GM12878 (cell line): ENCODE measurements at regions not wholly inside any gene's neighbourhood (a gene's known extent, or its start where the extent isn't known, plus 50 kb on each side); places are given as distances from the start of the nearest gene placed in this dataset.
A peak's percentile ranks its signal among the peaks of the same experiment; 100 is the strongest.

Source experiments
- ATAC-seq: fragments of 200-7000 bp; cut with Tn5 transposase; 3 replicates; pipeline ENCODE4 v1.9.1; 2020; ENCODE audit warnings: mild to moderate bottlenecking, moderate library complexity
- BruUV-seq: library from RNA; stranded (reverse); fragments of 400-500 nt; replicated peaks from 2 replicates; lab custom pipeline; 2021; lab: Mats Ljungman, UMichigan
- CTCF ChIA-PET: fragments of 300-600 bp; sonication (Branson Sonifier 250); formaldehyde crosslinking; extraction: SDS; loops from one replicate; lab custom pipeline; 2021; ENCODE audit warnings: inconsistent platforms; lab: Yijun Ruan, JAX
- POLR2A ChIA-PET: fragments of 350-600 bp; formaldehyde crosslinking; extraction: SDS; loops from one replicate; lab custom pipeline; 2021; ENCODE audit warnings: inconsistent platforms; lab: Charles Lee
- RAD21 ChIA-PET: fragments of 300-600 bp; sonication (Branson Sonifier 250); formaldehyde crosslinking; loops from one replicate; lab custom pipeline; 2023; ENCODE audit warnings: antibody characterized with exemption; ENCODE audit not compliant: unreplicated experiment; lab: Charles Lee
- SMC1A ChIA-PET: fragments of 300-600 bp; sonication (Branson Sonifier 250); formaldehyde crosslinking; loops from one replicate; lab custom pipeline; 2023; ENCODE audit not compliant: unreplicated experiment, uncharacterized antibody; lab: Charles Lee
- DNase-seq: peaks from one replicate; pipeline ENCODE4 v3.0.0-alpha.2; 2011; ENCODE audit warnings: low read depth, low spot score
- FAIRE-seq: peaks from 3 replicates; lab custom pipeline; 2011; peaks lifted over from hg19 to GRCh38; lab: Jason Lieb, UNC
- H2AFZ ChIP-seq: 2 replicates; pipeline ENCODE4 v1.6.0; 2011; ENCODE audit warnings: low read depth, low read length, control low read depth; ENCODE audit not compliant: control insufficient read depth
- H3K27ac ChIP-seq: 2 replicates; pipeline ENCODE4 v1.5.1; 2011; ENCODE audit warnings: control low read depth; ENCODE audit not compliant: control insufficient read depth, insufficient read depth
- H3K27me3 ChIP-seq, 2 experiments: replicated peaks in 1 of 2; 2 replicates each; pipeline versions ENCODE4 v1.6.0 to v1.6.1; 2011; ENCODE audit warnings: low read length in 1 of 2; ENCODE audit not compliant: control insufficient read depth in 2 of 2, insufficient read depth in 2 of 2
- H3K36me3 ChIP-seq, 2 experiments: 2 replicates each; pipeline ENCODE4 v1.5.1; 2011; ENCODE audit warnings: low read length in 1 of 2; ENCODE audit not compliant: control insufficient read depth in 2 of 2, insufficient read depth in 2 of 2
- H3K4me1 ChIP-seq: 2 replicates; pipeline ENCODE4 v1.6.1; 2011; ENCODE audit warnings: mild to moderate bottlenecking, low read length, moderate library complexity, mixed read lengths; ENCODE audit not compliant: control insufficient read depth, insufficient read depth
- H3K4me2 ChIP-seq: 2 replicates; pipeline ENCODE4 v1.6.0; 2011; ENCODE audit warnings: control low read depth; ENCODE audit not compliant: control insufficient read depth, insufficient read depth
- H3K4me3 ChIP-seq: fragments of 200-600 bp; sonication (generic); 2 replicates; pipeline ENCODE4 v1.5.1; 2016
- H3K79me2 ChIP-seq: 2 replicates; pipeline ENCODE4 v1.6.0; 2011; ENCODE audit warnings: low read length; ENCODE audit not compliant: control insufficient read depth, insufficient read depth
- H3K9ac ChIP-seq: 2 replicates; pipeline ENCODE4 v1.8.0; 2011; ENCODE audit warnings: low read length, control low read depth, mixed read lengths; ENCODE audit not compliant: control insufficient read depth, insufficient read depth
- H3K9me3 ChIP-seq: replicated peaks from 3 replicates; pipeline ENCODE4 v1.5.1; 2011; ENCODE audit warnings: mild to moderate bottlenecking, low read length; ENCODE audit not compliant: control insufficient read depth, insufficient read depth
- H4K20me1 ChIP-seq: 2 replicates; pipeline ENCODE4 v1.6.0; 2011; ENCODE audit not compliant: control insufficient read depth, insufficient read depth
- BCL11A ChIP-seq: IDR thresholded peaks from 2 replicates; pipeline ENCODE4 v1.6.1; 2011; ENCODE audit warnings: low read depth, low read length
- BRCA1 ChIP-seq: IDR thresholded peaks from 2 replicates; pipeline ENCODE4 v1.6.1; 2011; ENCODE audit warnings: low read depth, low read length, improper control_type of control experiment
- EED ChIP-seq: sonication (generic); IDR thresholded peaks from 2 replicates; pipeline ENCODE4 v1.6.1; 2016; ENCODE audit warnings: antibody characterized with exemption, low read depth
- ESRRA ChIP-seq: IDR thresholded peaks from 2 replicates; pipeline ENCODE4 v1.6.1; 2012; ENCODE audit warnings: mild to moderate bottlenecking, low read length, improper control_type of control experiment
- ETV6 ChIP-seq, 2 experiments: fragments of 450-650 bp in 1 of 2; IDR thresholded peaks in 1 of 2; conservative IDR thresholded peaks in 1 of 2; 2 replicates each; pipeline ENCODE4 v1.6.1; 2014; ENCODE audit warnings: antibody characterized with exemption in 1 of 2, borderline replicate concordance in 1 of 2, low read depth in 1 of 2, mild to moderate bottlenecking in 1 of 2, moderate library complexity in 1 of 2
- HCFC1 ChIP-seq: fragments of 150-350 bp; IDR thresholded peaks from 2 replicates; pipeline ENCODE4 v1.6.1; 2014; ENCODE audit warnings: low read length
- PAX5 ChIP-seq: IDR thresholded peaks from 2 replicates; pipeline ENCODE4 v1.6.1; 2011; ENCODE audit warnings: low read depth, low read length, borderline replicate concordance
- POLR2A ChIP-seq: IDR thresholded peaks from 2 replicates; pipeline ENCODE4 v1.6.1; 2011; ENCODE audit warnings: low read depth, mild to moderate bottlenecking, low read length
- SIN3A ChIP-seq: IDR thresholded peaks from 2 replicates; pipeline ENCODE4 v1.6.1; 2012; ENCODE audit warnings: low read depth, low read length, improper control_type of control experiment
- TCF12 ChIP-seq: IDR thresholded peaks from 2 replicates; pipeline ENCODE4 v1.6.1; 2011; ENCODE audit warnings: low read depth, mild to moderate bottlenecking, low read length
- ZNF207 ChIP-seq: fragments of 450-650 bp; IDR thresholded peaks from 2 replicates; pipeline ENCODE4 v1.6.1; 2014; ENCODE audit warnings: antibody characterized with exemption, mild to moderate bottlenecking, borderline replicate concordance
- ZNF217 ChIP-seq: fragments of 450-650 bp; IDR thresholded peaks from 2 replicates; pipeline ENCODE4 v1.6.1; 2017; ENCODE audit warnings: antibody characterized with exemption, mild to moderate bottlenecking
- ZZZ3 ChIP-seq: IDR thresholded peaks from 2 replicates; pipeline ENCODE4 v1.6.1; 2011; ENCODE audit warnings: low read depth; ENCODE audit not compliant: control insufficient read depth, insufficient read length
- in situ Hi-C: fragments of 300-500 bp; cut with MboI; formaldehyde crosslinking; loops from 9 replicates; pipeline ENCODE4 v1.14.3; 2018; ENCODE audit warnings: mixed read lengths
- intact Hi-C: fragments of 100-400 bp; cut with micrococcal nuclease; formaldehyde crosslinking; loops from one replicate; pipeline ENCODE4 v1.14.2; 2022; ENCODE audit not compliant: unreplicated experiment
- TF ChIP-seq, protein P1 (sequence below): fragments of 450-650 bp; IDR thresholded peaks from 2 replicates; pipeline ENCODE4 v1.6.1; 2016; ENCODE audit warnings: mild to moderate bottlenecking
- TF ChIP-seq, protein P2 (sequence below): fragments of 450-650 bp; formaldehyde crosslinking; IDR thresholded peaks from 2 replicates; pipeline ENCODE4 v1.4.0; 2022; ENCODE audit warnings: mild to moderate bottlenecking, moderate library complexity

DNA sequence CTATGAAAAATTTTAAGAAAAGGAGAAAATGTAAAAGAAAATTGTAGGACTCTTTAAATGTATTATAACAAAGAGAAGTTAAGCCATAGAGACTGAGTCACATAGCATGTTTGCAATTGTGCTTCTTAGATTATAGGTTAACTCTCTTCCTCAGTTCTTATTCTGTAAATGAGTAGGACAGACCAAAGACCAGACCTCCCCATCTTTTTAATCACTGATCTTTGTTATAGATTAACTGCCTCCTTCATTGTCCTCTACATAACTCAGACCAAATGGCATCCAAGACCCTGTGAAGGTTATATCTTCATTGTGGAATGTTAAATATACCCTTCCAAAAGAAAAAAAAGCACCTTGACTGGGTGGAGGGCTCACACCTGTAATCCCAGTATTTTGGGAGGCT, 316.9 kb upstream of the LRRTM4 start:
- DNase-seq, result no peak
- no TSS peak for BruUV-seq
- SMC1A ChIA-PET, result interaction anchor here (0.7 kb wide), 1 partner anchor 340 kb away, joined by 3 read pairs; no protein-coding TSS in a partner anchor
- Histone ChIP-seq H3K27ac (no peak overlapping the region), H3K9me3 (no peaks in the 10 kb centered on the region), H3K9ac (no peak overlapping the region), H4K20me1 (no peaks in the 10 kb centered on the region), H3K4me1 (no peaks in the 10 kb centered on the region), H3K79me2 (no peaks in the 10 kb centered on the region), H3K36me3 (no peaks in the 10 kb centered on the region), H3K4me3 (no peak overlapping the region), H3K4me2 (no peak overlapping the region), H2AFZ (no peak overlapping the region), H3K27me3 (no peaks in the 10 kb centered on the region)
- RAD21 ChIA-PET, result no interaction called here
- CTCF ChIA-PET, result no interaction called here
- POLR2A ChIA-PET, result no interaction called here
- TF ChIP-seq ZZZ3, result no peak
- no peak for TF ChIP-seq BRCA1
- TF ChIP-seq ESRRA, result no peak
- TF ChIP-seq ZNF207, result no peak
- TF ChIP-seq SIN3A, result no peak
- no peak for TF ChIP-seq TCF12
- TF ChIP-seq ZNF217, result no peak
- TF ChIP-seq HCFC1, result no peak
- TF ChIP-seq, protein P1, sequence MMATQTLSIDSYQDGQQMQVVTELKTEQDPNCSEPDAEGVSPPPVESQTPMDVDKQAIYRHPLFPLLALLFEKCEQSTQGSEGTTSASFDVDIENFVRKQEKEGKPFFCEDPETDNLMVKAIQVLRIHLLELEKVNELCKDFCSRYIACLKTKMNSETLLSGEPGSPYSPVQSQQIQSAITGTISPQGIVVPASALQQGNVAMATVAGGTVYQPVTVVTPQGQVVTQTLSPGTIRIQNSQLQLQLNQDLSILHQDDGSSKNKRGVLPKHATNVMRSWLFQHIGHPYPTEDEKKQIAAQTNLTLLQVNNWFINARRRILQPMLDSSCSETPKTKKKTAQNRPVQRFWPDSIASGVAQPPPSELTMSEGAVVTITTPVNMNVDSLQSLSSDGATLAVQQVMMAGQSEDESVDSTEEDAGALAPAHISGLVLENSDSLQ, result no peak
- TF ChIP-seq BCL11A, result no peak
- TF ChIP-seq EED, result no peak
- TF ChIP-seq ETV6 (conservative IDR thresholded peaks at IDR 0.05 in 1 of 2, IDR thresholded peaks at IDR 0.05 in 1 of 2; ENCODE audit: borderline replicate concordance in 1 of 2, low read depth in 1 of 2), result no peak
- TF ChIP-seq PAX5, result no peak
- no peak for TF ChIP-seq POLR2A
- TF ChIP-seq, protein P2, sequence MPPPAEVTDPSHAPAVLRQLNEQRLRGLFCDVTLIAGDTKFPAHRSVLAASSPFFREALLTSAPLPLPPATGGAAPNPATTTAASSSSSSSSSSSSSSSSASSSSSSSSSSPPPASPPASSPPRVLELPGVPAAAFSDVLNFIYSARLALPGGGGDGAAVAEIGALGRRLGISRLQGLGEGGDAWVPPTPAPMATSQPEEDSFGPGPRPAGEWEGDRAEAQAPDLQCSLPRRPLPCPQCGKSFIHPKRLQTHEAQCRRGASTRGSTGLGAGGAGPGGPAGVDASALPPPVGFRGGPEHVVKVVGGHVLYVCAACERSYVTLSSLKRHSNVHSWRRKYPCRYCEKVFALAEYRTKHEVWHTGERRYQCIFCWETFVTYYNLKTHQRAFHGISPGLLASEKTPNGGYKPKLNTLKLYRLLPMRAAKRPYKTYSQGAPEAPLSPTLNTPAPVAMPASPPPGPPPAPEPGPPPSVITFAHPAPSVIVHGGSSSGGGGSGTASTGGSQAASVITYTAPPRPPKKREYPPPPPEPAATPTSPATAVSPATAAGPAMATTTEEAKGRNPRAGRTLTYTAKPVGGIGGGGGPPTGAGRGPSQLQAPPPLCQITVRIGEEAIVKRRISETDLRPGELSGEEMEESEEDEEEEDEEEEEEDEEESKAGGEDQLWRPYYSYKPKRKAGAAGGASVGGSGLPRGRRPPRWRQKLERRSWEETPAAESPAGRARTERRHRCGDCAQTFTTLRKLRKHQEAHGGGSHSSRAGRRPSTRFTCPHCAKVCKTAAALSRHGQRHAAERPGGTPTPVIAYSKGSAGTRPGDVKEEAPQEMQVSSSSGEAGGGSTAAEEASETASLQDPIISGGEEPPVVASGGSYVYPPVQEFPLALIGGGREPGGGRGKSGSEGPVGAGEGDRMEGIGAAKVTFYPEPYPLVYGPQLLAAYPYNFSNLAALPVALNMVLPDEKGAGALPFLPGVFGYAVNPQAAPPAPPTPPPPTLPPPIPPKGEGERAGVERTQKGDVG (CRISPR knock-in tag), result no peak
- FAIRE-seq, result no peak
- intact Hi-C loops (no loop called here), in situ Hi-C loops (no loop called here)
- ATAC-seq, result peak; percentile 42
